ENCODE measurements at regions not wholly inside any gene's neighbourhood (a gene's known extent, or its start where the extent isn't known, plus 50 kb on each side); places are given as distances from the start of the nearest gene placed in this dataset.

GRCh38 chr10:100615908-100616307, 80.2 kb downstream of the HIF1AN start:
- no peak for TF ChIP-seq CTCF (conservative IDR thresholded peaks at IDR 0.05; ENCODE audit: low read length)
- TF ChIP-seq EZH2phosphoT487 (IDR thresholded peaks at IDR 0.05; ENCODE audit: borderline replicate concordance, low read depth, low read length): no peak

Data from OCI-LY7 (cell line).